GM10248 (cell line): ENCODE measurements at regions not wholly inside any gene's neighbourhood (a gene's known extent, or its start where the extent isn't known, plus 50 kb on each side); places are given as distances from the start of the nearest gene placed in this dataset.

ENCODE experiments used
- CTCF ChIA-PET: fragments of 300-600 bp; sonication (Branson Sonifier 250); formaldehyde crosslinking; extraction: SDS; loops from one replicate; lab custom pipeline; 2021; ENCODE audit warnings: antibody characterized with exemption; lab: Yijun Ruan, JAX
- POLR2A ChIA-PET: fragments of 350-650 bp; sonication (Branson Sonifier 250); formaldehyde crosslinking; extraction: SDS; loops from one replicate; lab custom pipeline; 2020; ENCODE audit warnings: antibody characterized with exemption; lab: Yijun Ruan, JAX
- DNase-seq: peaks from one replicate; pipeline ENCODE4 v3.0.0; 2012; ENCODE audit errors: extremely low spot score
- TF ChIP-seq, protein P1 (sequence below): IDR thresholded peaks from 2 replicates; pipeline ENCODE4 v1.5.1; 2012; ENCODE audit warnings: mild to moderate bottlenecking, low read depth; ENCODE audit errors: extremely low read depth, missing control alignments, control extremely low read depth

DNA sequence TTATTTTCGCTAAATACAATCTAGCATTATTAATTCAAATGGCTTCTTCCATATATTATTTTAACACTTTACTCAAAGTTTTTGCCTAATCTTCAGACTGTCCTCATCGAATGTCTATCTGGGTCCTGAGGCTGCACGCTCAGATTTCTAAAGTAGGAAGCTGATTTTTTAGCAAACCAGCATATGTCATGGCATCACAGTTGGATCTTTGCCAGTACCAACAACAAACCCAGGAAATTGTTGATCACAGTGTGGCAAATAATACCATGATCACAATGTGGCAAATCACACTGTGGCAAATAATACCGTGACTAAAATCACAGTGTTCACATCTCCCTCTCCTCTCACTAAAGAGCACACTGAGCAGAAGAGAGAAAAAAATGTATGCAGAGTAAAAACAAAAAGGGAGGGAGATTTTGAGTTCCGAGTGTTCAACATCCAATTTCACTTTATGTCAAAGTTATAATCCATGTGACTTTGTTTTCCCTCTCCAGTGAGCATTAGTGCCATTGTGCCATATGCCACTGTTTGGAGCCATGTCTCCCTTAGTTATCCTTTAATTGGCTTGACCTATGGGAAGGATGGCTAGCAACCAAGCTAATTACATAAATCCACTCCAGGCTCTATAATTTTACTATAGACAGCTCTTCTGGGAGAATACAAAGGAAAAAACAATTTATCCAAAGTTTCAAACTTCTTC, 1059.6 kb downstream of the HACE1 start:
- POLR2A ChIA-PET: no interaction called here
- TF ChIP-seq, protein P1, sequence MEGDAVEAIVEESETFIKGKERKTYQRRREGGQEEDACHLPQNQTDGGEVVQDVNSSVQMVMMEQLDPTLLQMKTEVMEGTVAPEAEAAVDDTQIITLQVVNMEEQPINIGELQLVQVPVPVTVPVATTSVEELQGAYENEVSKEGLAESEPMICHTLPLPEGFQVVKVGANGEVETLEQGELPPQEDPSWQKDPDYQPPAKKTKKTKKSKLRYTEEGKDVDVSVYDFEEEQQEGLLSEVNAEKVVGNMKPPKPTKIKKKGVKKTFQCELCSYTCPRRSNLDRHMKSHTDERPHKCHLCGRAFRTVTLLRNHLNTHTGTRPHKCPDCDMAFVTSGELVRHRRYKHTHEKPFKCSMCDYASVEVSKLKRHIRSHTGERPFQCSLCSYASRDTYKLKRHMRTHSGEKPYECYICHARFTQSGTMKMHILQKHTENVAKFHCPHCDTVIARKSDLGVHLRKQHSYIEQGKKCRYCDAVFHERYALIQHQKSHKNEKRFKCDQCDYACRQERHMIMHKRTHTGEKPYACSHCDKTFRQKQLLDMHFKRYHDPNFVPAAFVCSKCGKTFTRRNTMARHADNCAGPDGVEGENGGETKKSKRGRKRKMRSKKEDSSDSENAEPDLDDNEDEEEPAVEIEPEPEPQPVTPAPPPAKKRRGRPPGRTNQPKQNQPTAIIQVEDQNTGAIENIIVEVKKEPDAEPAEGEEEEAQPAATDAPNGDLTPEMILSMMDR: no peak
- CTCF ChIA-PET: no interaction called here
- no peak for DNase-seq

DNA sequence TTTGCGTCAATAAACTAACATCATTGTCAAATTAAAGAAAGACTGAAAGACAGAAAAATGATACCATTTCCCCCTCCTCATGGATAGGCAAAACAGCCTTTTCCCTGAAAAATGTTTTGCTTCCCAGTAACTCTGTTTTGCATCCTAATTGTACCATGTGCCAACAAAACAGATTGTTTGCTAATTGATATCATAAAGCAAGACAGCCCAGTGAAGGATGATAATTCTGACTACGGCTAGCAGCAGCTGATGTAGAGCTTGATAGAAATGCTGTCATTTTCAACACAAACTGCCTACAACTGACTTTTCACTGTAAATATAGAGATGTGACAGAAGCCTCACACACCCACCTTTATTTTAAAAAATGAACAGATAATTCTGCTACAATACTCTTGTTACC, 1061.6 kb downstream of the HACE1 start:
- ChIA-PET CTCF (interaction anchor here (1.2 kb wide), 1 partner anchor 15 kb away, joined by 6 read pairs; no protein-coding TSS in a partner anchor), POLR2A (no interaction called here)
- TF ChIP-seq, protein P1: no peak
- DNase-seq: no peak

DNA sequence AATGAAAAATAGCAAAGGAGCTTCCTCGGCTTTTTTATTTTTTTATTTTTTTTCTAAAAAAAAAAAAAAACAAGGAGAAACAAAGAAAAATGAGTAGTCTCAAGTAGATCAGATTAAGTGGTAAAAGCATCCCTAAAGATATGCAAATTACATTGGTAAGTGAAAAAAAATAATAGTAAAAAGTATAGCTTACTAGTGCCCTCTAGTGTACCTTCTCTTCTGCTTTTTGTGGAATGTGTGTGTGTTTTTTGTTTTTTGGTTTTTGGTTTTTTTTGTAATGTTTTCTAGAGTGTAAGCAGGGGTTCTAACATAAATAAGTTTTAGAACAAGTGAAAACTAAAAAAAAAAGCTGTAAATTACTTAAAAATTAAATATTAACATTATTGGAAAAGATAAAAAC, 1062.0 kb downstream of the HACE1 start:
- TF ChIP-seq, protein P1: peak; percentile 20
- ChIA-PET POLR2A (no interaction called here), CTCF (interaction anchor here (1.2 to 1.4 kb wide), 2 partner anchors 15 to 28 kb away, joined by 3 to 6 read pairs; no protein-coding TSS in a partner anchor)
- DNase-seq: no peak

DNA sequence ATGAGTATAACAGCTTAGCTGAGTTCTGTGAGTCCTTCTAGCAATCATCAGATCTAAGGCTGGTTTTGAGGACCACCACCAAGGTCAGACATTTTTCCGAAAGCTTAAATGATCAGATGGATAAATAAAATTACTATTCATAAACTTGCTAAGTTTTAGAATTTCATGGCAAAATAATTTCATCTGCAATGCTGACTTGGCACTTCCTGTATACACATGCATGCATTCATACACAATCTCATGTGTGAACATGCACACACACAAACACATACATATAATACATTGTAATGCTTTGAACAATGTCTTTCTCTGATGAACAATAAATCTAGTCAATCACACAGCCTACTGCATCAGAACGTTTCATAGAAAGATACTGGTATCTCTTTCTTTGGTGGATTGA, 1068.3 kb downstream of the HACE1 start:
- POLR2A ChIA-PET: no interaction called here
- CTCF ChIA-PET: no interaction called here
- TF ChIP-seq, protein P1: no peak
- DNase-seq: no peak

DNA sequence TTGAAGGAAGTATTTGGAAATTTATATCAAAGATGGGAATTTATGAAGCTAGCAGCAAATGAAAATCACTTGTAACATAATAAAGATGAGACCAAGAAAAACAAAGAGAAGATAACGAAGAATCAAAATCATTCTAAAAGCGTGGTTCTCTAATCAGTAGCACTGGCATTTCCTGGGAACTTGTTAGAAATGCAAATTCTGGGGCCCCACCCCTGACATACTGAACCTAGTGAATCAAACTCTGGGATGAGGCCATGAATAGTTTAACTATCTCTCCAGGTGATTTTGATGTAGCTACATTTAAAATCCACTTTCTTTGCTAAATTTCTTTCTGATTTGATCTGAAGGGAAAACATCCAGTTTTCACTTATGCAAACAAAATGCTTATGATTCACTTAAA, 1075.6 kb downstream of the HACE1 start:
- ChIA-PET CTCF (interaction anchor here (1.8 kb wide), 1 partner anchor 11 kb away, joined by 5 read pairs; no protein-coding TSS in a partner anchor), POLR2A (no interaction called here)
- no peak for DNase-seq

DNA sequence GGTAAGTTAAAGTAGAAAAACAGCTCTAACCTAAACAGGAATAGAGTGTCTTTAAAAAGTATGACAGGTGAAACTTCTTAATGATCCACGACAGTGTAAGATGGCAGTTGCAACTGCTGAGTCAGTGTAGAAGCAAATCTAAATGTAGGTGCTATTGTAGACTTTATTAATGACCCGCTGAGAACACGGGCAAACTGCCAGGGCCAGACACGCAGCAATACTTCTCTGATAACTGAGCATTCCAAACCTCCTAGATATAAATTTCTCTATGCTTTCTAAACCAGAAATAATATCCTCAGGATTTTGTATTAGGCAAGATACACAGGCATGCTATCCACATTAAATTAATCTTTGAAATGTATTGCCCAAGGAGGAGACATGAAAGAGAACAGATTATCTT, 1076.4 kb downstream of the HACE1 start:
- ChIA-PET CTCF (interaction anchor here (1.8 kb wide), 1 partner anchor 10 kb away, joined by 5 read pairs; no protein-coding TSS in a partner anchor), POLR2A (no interaction called here)
- no peak for DNase-seq
- TF ChIP-seq, protein P1: no peak

More for the DNA sequence above, 1075.6 kb downstream of the HACE1 start:
- TF ChIP-seq, protein P1: no peak
